Progenitor cell of endocrine pancreas (in vitro differentiated cells): ENCODE measurements at regions not wholly inside any gene's neighbourhood (a gene's known extent, or its start where the extent isn't known, plus 50 kb on each side); places are given as distances from the start of the nearest gene placed in this dataset.

Source experiments
- DNase-seq: peaks from one replicate; pipeline ENCODE4 v3.0.0; 2021; ENCODE audit warnings: low spot score; ENCODE audit not compliant: unreplicated experiment
- H3K27ac Mint-ChIP-seq: 2 replicates; pipeline ENCODE4 v1.8.0; 2021; ENCODE audit warnings: mild to moderate bottlenecking, moderate library complexity, mixed read lengths
- H3K27me3 Mint-ChIP-seq: 2 replicates; pipeline ENCODE4 v1.8.0; 2021; ENCODE audit warnings: mixed read lengths
- H3K36me3 Mint-ChIP-seq: 2 replicates; pipeline ENCODE4 v1.8.0; 2022; ENCODE audit warnings: mixed read lengths; ENCODE audit not compliant: insufficient read depth
- H3K4me1 Mint-ChIP-seq: 2 replicates; pipeline ENCODE4 v1.8.0; 2021; ENCODE audit warnings: low read depth, mixed read lengths
- H3K4me3 Mint-ChIP-seq: 2 replicates; pipeline ENCODE4 v1.8.0; 2021; ENCODE audit warnings: low read depth, mild to moderate bottlenecking, moderate library complexity, mixed read lengths
- H3K9me3 Mint-ChIP-seq: 2 replicates; pipeline ENCODE4 v1.8.0; 2021; ENCODE audit warnings: low read depth, mixed read lengths
- TF ChIP-seq, protein P1 (sequence below): fragments of 200-600 bp; sonication (generic); IDR thresholded peaks from one replicate; pipeline ENCODE4 v1.5.0; 2021; ENCODE audit warnings: antibody characterized with exemption, mild to moderate bottlenecking; ENCODE audit not compliant: unreplicated experiment

DNA sequence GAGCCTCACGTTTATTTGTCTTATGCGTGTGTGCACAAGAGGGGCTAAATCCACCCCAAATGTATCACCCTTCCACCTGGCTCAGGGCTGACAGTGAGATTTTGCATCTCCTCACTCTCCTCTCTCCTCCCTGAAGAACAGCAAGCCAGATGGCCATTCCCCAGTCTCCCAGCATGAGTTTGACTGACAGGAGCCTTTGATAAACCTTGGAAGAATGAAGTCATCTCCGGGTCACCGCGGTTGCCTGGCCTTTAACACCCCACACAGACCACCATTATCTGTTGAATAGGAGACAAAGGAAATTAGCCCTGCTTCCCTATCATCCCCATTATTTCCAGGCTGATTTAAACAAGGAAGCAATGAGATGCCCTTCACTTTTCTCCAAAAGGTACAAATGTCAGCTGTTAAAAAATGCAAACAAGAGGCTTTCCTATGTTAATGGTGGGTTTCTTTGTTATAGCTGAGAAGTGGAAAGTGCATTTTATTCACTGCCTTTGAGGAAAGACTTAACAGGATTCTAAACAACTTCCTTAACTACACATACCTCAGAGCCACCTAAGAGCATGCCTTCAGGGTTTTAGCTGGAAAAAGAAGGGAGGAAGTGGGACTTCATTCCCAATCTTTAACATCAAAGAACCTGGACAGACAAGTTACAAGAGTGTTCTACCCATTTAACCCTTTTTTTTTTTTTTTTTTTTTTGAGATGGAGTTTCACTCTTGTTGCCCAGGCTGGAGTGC lies 524.8 kb upstream of the ID4 start:
- no peak for DNase-seq
- Mint-ChIP-seq H3K27ac (peak overlapping the region; percentile 57), H3K4me1 (peaks cover 10% of the 10 kb centered on the region), H3K36me3 (no peaks in the 10 kb centered on the region), H3K4me3 (no peak overlapping the region), H3K9me3 (peaks cover 16% of the 10 kb centered on the region), H3K27me3 (no peaks in the 10 kb centered on the region)
- TF ChIP-seq, protein P1, sequence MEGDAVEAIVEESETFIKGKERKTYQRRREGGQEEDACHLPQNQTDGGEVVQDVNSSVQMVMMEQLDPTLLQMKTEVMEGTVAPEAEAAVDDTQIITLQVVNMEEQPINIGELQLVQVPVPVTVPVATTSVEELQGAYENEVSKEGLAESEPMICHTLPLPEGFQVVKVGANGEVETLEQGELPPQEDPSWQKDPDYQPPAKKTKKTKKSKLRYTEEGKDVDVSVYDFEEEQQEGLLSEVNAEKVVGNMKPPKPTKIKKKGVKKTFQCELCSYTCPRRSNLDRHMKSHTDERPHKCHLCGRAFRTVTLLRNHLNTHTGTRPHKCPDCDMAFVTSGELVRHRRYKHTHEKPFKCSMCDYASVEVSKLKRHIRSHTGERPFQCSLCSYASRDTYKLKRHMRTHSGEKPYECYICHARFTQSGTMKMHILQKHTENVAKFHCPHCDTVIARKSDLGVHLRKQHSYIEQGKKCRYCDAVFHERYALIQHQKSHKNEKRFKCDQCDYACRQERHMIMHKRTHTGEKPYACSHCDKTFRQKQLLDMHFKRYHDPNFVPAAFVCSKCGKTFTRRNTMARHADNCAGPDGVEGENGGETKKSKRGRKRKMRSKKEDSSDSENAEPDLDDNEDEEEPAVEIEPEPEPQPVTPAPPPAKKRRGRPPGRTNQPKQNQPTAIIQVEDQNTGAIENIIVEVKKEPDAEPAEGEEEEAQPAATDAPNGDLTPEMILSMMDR = no peak

DNA sequence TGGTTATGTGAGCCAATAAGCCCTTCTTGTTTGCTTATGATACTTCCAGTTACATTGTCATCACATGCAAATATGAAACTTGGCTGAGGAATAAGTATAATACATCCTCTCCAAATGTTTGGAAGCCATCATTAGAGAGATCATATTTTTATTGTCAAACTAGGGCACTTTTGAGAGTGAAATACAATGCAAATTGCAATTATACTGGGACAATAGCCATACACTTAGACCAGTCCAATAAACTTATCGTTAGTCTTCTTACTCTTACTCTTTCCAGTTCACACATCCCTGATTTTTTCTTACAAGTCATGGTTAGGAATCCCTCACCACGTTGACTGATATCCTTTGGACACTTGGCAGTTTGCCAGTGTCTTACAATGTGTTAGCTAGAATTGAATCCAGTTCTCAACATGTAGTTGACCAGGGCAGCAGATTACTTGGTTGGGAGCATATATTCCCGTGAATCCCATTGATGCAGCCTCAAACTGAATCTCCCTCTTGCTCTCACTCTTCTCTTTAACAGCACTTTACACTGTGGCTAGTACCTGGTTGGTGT lies 519.7 kb upstream of the ID4 start:
- peaks cover 2% of the 10 kb centered on the region for H3K4me1 Mint-ChIP-seq
- TF ChIP-seq, protein P1 = no peak
- H3K27me3 Mint-ChIP-seq = no peaks in the 10 kb centered on the region
- H3K9me3 Mint-ChIP-seq = peaks cover 4% of the 10 kb centered on the region
- no peak for DNase-seq
- no peak overlapping the region for H3K27ac Mint-ChIP-seq
- no peak overlapping the region for H3K4me3 Mint-ChIP-seq
- no peaks in the 10 kb centered on the region for H3K36me3 Mint-ChIP-seq

DNA sequence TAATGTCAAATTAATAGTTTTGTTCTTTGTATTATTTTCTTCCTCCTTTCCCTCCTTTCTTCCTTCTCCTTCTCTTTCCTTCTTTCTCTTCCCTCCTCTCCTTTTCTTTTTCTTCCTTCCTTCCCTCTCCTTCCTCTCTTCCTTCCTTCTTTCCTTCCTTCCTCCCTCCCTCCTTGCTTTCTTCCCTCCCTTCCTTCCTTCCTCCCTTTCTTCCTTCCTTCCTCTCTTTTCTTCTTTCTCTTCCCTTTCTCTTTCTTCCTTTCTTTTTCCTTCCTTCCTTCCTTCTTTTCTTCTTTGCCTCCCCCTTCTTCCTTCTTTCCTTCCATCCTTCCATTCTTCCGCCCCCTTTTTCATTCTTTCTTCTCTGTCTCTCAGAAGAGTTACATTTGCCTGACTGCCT lies 518.2 kb upstream of the ID4 start:
- TF ChIP-seq, protein P1 = no peak
- H3K27ac Mint-ChIP-seq = no peak overlapping the region
- H3K9me3 Mint-ChIP-seq = peaks cover 4% of the 10 kb centered on the region
- no peak for DNase-seq
- no peaks in the 10 kb centered on the region for H3K27me3 Mint-ChIP-seq
- H3K4me3 Mint-ChIP-seq = no peak overlapping the region
- no peaks in the 10 kb centered on the region for H3K4me1 Mint-ChIP-seq
- no peaks in the 10 kb centered on the region for H3K36me3 Mint-ChIP-seq

DNA sequence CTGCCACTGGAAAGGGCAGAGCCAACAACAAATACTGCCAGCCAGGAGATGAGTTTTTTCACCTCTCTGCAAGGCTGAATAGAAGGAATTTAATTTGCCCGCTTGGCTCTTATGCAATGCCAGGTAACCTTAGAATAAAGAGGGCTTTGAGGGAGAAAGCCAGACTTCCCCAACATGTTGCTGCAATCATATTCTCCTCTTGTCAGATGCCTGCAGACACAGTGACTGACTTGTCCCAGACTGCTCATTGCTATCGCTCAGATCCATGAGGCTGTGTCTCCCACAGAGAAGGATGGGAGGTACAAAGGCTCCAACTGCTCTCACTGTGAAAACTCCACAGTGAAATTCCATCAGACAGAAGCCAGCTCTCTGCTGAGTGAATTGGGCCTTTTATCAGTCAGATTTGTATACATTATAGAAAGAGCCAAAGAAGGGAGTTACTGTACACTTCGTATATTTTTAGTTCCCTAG lies 517.0 kb upstream of the ID4 start:
- Mint-ChIP-seq H3K9me3 (no peaks in the 10 kb centered on the region), H3K27me3 (no peaks in the 10 kb centered on the region), H3K36me3 (no peaks in the 10 kb centered on the region), H3K27ac (no peak overlapping the region), H3K4me3 (no peak overlapping the region), H3K4me1 (no peaks in the 10 kb centered on the region)
- no peak for DNase-seq
- TF ChIP-seq, protein P1 = no peak

DNA sequence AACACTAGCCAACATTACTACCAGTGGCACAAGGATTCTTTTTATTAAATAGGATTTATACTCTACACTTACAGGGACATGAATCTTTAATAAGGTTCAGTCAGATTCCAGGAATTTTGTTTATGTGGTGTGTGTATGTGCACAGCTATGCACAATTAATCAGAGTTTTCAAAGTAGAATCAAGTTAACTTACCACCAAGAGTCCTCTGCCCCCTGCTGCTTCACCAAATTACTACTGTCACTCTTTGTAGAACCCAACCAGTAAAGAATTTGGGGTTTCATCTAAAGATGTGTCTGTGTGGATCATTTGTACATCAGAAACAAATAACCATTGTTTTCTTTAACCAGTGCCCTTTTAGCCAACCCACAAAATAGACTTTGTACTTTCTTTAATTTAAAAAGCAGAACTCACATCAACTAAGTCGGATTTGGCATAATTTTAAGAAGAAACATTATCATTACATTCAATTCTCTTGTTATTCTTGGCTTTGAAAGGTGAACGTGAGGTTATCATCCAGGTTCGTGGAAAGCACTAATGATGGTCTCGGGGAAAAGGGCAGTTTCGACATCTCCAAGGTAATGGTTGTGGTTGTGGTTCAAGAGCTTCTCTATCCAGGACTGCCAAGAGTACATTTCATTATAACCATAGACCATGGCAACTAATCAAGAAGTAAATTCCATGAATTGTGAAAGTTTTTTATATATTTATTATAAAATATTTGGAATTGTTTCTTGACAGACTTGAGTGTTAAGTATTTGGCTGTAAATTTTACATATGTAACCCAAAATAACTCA lies 514.3 kb upstream of the ID4 start:
- TF ChIP-seq, protein P1 = no peak
- H3K36me3 Mint-ChIP-seq = no peaks in the 10 kb centered on the region
- no peaks in the 10 kb centered on the region for H3K9me3 Mint-ChIP-seq
- no peak overlapping the region for H3K4me3 Mint-ChIP-seq
- no peak for DNase-seq
- no peak overlapping the region for H3K27ac Mint-ChIP-seq
- H3K4me1 Mint-ChIP-seq = no peaks in the 10 kb centered on the region
- H3K27me3 Mint-ChIP-seq = no peaks in the 10 kb centered on the region
